HG03060 (cell line): ENCODE measurements at regions not wholly inside any gene's neighbourhood (a gene's known extent, or its start where the extent isn't known, plus 50 kb on each side); places are given as distances from the start of the nearest gene placed in this dataset.

Experiments
- ATAC-seq: cut with Tn5 transposase; IDR thresholded peaks from one replicate; pipeline ENCODE4 v1.9.1; 2021; ENCODE audit warnings: low read depth, moderate number of reproducible peaks; ENCODE audit not compliant: unreplicated experiment

DNA sequence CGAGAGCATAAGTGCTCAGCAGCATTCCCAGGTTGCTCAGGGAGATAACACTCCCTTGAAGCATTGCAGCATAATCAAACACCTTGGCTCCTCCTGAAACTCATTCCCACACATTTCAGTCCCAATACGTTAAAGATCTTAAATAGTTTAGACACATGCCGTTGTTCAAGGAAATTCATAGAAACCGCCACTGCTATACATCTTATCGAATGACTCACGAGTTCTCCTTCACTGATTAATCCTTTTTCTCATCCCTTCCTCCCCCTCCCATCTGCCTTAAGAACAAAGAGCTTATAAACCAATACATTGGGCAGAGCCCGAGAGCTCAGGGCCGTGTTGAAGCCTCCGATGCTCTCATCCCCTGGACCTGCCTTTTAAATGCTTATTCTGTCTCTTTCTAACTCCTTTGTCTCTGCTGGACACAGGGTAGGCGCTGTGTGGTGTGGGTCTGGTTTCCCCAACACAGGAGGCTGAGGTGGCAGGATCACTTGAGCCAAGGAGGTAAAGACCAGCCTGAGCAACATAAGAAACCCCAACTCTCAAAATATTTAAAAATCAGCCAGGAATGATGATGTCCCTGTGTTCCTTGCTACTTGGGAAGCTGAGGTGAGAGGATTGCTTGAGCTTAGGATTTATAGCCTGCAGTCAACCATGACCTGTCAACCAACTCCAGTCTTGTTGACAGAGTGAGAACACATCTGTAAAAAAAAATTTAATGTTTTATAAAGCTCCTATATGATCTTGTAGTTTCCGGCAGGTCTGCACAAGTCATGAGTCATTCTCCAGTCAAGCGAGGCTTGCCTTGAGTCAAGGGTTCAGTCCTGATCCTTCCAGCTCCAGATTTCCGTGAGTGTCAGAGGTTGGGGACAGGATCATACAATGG lies 394.0 kb upstream of the HSFY2 start:
- ATAC-seq, result no peak

DNA sequence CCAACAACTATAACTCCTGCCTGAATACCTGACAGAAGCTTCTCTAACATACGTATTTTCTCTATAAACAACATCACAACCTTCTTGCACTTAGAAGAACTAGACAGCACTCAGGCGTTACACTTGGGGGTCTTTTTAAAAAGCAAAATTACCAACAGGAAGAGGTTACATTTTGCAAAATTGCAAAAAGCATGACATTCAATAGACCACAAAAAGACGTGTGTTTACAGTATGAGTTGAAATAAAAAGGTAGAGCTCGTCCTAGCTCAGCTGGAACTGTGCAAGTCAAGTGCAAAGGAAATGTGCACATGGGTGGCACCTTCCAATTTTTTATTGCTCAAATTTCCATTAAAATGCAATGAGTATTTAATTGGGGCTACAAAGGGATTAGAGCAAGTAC lies 375.2 kb upstream of the HSFY2 start:
- no peak for ATAC-seq

DNA sequence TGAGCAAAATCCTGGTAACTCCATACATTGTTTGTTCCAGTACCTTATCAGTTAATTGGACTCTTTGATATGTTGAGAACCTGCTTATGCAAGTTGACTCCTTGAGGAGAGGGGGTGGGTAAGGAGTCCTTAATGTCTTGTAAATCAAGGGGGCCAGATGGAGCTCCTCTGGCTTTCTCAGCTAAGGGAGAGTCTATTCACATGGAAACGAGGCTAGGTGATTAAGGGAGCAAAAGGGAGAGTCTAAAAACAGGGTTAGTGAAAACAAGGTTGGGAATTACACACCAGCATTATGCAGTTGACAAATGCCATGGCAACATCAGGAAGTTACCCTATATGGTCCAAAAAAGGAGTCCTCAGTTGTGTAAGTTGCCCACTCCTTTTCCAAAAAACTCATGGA lies 372.8 kb upstream of the HSFY2 start:
- ATAC-seq, result no peak

DNA sequence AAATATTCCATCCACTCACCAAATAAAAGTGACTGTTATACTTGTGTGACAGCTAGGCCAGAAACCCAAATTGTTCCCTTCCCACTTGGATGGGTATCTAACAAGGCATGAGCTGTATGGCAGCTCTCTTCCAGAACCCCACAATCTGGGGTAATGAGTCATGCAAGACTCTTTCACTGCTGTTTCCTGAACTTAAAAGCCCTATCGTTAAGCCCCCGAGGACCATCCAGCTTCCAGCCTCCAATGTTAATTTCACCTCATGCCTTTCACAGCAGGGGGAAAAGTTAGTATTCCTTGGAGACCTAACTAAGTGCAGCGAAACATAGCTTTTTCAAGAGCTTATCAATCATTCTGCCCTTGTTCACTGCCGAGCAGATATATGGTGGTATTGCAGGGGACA lies 368.6 kb upstream of the HSFY2 start:
- ATAC-seq, result no peak

DNA sequence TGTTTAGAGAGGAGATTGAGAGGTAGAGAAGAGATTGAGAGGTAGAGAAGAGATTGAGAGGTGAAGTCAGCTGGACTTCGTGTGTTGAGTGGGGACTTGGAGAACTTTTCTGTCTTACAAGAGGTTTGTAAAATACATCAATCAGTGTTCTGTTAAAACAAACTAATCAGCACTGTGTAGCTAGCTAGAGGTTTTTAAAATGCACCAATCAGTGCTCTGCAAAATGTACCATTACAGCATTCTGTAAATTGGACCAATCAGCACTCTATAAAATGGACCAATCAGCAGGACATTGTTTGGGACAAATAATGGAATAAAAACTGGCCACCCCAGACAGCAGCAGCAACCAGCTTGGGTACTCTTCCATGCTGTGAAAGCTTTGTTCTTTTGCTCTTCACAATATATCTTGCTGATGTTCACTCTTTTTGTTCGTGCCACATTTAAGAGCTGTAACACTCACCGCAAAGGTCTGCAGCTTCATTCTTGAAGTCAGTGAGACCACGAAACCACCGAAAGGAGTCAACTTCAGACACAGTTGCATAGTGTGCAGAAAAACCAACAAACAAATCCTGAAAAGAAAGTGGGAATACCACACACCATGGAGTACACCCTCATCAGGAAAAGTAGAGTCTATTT lies 366.9 kb upstream of the HSFY2 start:
- ATAC-seq, result no peak

DNA sequence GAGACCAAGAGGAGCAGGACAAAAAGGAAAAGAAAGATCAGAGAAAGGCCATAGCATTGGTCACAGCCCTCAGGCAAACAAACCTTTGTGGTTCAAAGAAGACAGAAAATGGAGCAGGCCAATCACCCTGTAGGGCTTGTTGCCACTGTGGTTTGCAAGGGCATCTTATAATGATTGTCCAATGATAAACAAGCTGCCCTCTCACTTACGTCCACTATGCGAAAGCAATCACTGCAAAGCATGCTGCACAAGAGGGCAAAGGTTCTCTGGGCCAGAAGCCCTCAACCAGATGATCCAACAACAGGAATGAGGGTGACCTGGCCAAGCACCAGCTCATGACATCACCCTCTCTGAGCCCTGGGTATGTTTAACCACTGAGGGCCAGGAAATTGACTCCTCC lies 360.9 kb upstream of the HSFY2 start:
- no peak for ATAC-seq

DNA sequence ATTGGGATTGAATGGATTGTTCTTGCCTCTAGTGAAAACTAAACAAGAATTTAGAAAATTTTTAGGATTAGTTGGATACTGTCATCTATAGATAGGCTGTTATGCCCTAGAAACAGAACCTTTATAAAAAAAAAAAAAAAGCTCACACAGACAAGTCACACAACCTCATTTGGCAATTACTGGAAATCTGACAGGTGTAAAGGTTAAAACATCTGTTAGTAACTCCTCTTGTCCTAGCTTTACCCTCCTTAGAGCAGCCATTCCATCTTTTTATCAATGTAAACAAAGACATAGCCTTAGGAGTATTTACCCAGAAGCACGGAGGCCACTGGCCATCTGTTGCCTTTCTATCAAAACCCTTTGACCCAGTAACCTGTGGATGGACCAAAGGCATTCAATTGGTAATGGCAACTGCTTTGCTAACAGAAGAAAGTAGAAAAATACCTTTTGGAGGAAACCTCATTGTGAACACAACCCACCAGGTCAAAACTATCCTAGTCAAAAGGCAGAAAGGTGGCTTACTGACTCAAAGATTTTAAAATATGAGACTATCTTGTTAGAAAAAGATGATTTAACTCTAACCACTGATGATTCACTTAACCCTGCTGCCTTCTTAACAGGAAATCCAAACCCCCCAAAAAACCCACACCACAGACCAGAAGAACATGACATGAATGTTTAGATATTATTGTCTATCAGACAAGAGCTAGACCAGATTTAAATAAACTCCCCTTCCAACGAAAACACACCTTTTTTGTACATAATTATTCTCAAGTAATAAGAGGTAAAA lies 357.2 kb upstream of the HSFY2 start:
- no peak for ATAC-seq

DNA sequence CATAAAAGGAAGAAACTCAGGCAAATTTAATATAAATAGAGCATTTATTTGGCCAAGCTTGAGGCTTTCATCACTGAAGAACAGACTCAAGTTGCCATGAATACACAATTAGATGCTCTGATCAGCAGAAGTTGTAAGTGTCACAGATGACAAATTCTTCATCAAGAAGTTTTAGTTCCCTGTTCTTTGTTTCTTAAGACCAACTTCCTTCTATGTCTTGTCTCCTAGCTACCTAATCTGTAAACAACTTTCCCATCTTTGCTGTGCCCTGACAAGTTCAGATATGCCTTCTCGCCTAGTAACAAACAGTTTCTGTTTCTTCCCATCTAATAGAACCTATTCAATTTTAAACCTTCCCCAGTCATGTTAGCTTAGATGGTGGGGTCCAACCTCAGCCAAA lies 353.4 kb upstream of the HSFY2 start:
- ATAC-seq, result no peak

DNA sequence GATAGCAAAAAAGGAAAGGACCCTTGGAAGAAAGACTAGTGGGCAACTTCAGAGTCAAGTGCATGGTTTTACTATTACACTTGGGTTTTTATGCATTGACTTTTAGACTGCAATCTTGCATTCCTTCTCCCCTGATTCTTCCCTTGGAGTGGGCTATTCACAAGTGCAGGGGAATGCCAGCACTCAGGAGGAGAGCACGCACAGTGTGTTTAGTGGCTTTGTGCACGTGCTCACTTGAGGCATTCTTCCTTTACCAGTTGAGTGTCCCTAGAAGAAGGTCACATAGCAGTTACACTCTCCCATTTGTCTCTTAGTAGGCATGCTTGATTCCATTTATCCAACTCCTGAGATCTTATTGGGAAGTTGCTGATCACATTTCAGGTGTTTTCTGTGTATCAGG lies 351.1 kb upstream of the HSFY2 start:
- no peak for ATAC-seq

DNA sequence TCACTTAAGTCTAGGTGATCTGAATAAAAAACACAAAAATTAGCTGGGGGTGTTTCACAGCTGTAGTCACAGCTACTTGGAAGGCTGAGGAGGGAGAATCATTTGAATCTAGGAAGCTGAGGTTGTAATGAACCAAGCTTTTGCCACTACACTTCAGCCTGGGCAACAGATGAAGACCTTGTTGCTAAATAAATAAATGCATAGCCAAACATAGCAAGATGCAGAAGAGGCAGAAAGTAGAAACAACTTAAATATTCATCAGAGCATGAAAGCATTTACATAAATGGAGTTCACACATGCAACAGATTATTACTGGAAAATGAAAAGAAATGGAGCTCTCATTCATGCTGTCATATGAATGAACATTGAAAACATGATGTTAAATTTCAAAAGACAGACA lies 348.9 kb upstream of the HSFY2 start:
- ATAC-seq, result no peak

DNA sequence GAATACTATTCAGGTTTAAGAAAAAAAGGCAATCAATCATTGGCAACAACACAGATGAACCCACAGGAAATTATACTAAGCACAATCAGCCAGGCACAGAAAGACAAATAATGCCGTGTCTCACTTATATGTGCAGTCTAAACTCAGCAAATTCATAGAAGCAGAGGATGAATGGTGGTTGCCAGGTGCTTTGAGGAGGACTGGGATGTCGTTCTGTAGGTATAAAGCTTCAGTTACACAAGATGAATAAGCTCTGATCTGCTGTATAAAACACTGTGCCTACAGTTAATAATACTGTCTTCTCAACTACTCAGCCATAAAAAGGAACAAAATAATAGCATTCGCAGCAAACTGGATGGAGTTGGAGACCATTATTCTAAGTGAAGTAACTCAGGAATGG lies 324.8 kb upstream of the HSFY2 start:
- no peak for ATAC-seq

DNA sequence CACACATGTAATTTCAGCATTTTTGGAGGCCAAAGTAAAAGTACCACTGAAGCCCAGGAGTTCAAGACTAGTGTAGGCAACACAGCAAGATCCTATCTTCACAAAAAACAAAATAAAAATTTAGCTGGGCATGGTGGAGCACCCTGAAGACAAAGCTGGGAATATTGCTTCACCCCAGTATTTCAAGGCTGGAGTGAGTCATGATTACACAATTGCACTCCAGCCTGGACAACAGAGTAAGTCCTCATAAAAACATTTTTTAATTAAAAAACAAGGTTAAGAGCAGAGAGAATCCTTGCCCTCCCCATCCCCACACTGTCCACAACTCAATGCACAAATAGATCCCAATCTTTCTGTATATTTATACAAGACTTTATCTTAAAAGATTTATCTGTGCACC lies 321.9 kb upstream of the HSFY2 start:
- no peak for ATAC-seq

DNA sequence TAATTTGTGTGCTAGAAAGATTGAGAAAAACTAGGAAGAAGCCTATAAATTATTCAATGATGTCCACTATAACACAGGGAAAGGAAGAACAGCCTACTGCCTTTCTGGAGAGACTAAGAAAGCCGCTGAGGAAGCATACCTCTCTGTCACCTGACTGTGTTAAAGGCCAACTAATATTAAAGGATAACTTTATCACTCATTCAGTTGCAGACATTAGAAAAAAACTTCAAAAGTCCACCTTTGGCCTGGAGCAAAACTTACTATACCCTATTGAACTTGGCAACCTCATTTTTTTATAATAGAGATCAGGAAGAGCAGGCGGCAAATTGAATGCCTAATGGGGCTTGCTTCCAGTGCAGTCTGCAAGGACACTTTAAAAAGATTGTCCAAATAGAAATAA lies 309.5 kb upstream of the HSFY2 start:
- ATAC-seq, result no peak

DNA sequence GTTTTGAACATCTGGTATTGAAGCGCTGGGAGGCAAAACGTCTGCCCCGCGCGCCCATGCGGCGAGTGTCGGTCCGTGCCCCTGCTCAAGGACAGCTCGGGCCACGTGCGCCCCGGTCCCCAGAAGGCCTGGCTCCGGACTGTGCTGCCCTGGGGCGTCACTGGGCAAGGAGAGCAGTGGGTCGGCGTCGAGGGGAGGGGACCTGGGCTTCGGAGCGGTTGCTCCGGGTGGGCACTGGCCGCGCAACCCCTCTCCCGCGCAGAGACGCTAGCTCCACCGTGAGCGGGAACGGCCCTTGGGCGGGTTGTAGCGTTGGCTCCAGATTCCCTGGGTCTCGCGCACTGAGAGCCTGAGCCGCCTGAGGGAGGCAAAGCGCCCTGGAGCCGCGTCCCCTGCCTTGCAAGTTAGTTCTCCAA lies 304.2 kb upstream of the HSFY2 start:
- no peak for ATAC-seq

DNA sequence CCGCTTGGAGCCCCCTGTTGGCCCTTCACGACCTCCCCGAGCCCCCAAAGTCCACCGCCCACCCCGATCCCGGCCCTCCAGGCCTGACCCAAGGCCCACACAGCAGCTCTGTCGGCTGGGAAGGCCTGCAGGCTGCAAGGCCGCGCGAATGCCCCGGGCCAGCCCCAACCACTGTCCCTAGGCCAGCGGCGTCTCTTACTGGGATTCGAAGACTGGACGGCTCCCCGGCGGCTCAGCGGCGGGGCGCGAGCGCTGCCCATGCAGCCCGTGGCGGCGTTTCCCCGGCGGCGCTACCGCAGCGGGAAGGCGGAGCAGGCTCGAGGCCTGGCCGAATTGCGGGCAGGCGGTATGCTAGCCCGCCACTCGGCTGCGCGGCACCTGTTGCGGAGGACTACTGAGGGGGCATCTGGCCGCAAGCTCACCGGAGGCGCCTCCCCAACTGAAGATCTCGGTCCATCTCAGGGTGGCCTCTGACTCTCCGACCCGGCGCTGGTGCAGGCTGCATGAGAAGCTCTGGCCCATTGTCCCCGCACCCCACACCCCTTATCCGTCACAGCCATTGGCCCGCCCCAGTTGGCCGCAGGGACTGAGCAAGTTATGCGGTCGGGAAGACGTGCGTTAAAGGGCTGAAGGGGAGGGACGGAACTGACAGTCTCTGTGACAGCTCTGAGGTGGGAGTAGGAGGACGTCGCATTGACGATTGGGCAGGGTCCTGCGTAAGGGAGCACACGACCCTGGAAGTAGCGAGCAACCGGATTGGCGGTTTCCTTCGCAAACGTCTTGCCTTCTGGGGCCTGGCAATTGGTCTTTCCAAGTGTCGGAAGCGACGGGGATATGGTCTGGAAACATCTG lies 303.5 kb upstream of the HSFY2 start:
- ATAC-seq, result no peak

DNA sequence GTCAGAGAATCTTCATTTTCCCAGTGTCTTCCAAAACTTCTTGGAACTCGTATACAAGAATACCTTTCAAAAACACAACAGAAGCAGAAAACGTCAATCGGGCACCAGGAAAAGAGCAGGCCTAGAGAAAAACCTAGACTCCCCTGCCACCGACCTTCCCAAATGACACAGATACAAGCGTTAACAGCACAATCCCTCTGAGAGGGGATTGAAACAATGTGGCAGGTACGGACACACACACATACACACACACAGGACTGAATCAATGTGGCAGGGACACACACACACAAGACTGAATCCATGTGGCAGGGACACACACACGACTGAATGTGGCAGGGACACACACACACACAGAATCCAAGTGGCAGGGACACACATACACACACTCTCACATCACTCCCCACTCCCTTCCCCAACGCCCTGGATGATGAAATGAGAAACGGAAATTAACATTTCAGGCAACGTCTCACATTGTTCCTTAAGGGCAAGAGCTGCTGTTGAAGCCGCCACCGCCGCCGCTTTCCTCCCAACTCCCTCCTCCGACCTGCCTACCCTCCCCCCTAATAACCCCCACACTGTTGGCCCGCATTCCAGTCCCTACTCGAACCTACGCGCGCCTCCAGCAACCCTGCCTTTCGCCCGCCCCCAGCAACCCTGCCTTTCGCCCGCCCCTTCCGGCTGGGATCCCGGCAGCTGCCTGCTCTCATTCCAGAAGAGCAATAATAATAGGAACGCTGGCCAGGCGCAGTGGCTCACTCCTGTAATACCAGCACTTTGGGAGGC lies 302.1 kb upstream of the HSFY2 start:
- ATAC-seq, result no peak

DNA sequence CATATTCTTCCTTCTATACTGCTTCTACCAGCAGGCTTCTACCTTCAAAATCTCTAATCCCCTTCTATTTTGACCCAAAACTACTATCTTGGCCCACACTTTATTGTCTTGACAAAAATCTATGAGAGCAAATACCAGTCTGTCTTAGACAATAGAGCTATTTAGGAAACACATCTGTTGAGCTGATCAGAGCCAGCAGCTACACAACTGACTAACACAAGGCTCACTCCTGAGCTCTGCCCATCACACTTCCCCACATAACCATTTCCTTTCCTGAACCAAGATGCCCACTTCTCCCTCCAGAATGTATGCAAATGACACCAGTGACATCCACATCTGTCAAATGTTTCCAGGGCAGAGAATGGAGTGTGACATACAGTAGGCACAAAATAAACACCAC lies 293.9 kb upstream of the HSFY2 start:
- no peak for ATAC-seq

DNA sequence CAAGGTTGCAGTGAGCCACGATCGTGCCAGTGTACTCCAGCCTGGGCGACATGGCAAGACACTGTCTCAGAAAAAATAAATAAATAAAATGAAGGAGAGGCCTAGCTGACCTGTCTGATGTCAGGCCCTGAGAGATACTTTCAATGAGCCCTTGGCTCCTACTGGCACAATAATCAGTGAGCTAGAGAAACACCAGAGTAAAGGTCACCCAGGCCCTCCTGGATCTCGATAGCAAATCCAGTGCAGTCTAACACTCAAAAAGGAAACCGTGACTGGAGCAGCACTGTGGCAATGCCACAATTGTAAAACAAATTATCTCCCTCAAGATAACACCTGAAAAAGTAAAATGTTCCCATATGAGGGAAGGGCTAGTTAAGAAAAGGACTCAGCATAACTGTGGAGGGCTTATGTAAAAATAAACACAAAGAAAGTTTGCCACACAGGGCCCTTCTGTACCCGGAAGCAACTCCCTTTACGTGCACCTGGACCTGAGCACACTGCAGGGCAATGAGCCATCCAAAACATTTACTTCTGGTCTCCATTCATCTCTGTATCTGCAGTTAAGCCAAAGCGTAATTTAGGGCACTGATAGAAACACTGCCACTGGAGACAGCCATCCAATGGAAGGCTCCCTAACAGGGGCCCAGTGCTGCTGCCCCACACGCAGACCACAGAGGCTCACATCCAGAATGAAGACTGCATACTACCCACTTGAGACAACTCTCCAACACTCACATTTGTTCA lies 293.1 kb upstream of the HSFY2 start:
- ATAC-seq, result no peak

DNA sequence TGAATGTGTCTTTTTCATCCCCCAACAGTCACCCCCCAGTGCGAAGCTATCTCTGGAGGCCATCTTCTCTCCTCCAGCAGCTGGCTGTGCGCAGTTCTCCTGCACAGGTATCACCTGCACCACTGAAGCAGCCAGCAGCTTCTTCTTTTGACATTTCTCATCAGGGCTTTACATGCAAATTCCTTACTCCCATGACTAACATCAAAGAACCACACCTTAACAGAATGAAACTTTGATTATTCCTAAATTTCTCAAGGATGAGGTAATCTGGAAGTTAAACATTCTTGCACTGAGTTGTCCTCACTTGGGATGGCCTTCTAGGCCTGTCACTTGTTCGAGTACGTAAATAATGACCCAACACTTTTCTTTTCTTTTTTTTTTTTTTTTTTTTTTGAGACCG lies 291.6 kb upstream of the HSFY2 start:
- no peak for ATAC-seq
